Activated naive CD8-positive, alpha-beta T cell treated with anti-CD3 and anti-CD28 coated beads, Interleukin-2, amount 50 U/mL, for 24 hours (primary cell): ENCODE measurements at regions not wholly inside any gene's neighbourhood (a gene's known extent, or its start where the extent isn't known, plus 50 kb on each side); places are given as distances from the start of the nearest gene placed in this dataset.
"Not testable (repeated sequence)": the region's sequence is repeated elsewhere in the genome, so short reads cannot be mapped to it uniquely, and the experiment has no call there.

ENCODE experiments used
- ATAC-seq: fragments of 150-1000 bp; cut with Tn5 transposase; one replicate; pipeline ENCODE4 v1.10.0; 2021
- DNase-seq: peaks from one replicate; pipeline ENCODE4 v3.0.0; 2021
- H3K27ac Mint-ChIP-seq: one replicate; pipeline ENCODE4 v1.8.0; 2021; ENCODE audit warnings: mild to moderate bottlenecking, mixed read lengths
- H3K27me3 Mint-ChIP-seq: one replicate; pipeline ENCODE4 v1.8.0; 2021; ENCODE audit warnings: mixed read lengths
- H3K36me3 Mint-ChIP-seq: one replicate; pipeline ENCODE4 v1.8.0; 2021; ENCODE audit warnings: low read depth, mixed read lengths
- H3K4me1 Mint-ChIP-seq: one replicate; pipeline ENCODE4 v1.8.0; 2021; ENCODE audit warnings: mixed read lengths
- H3K4me3 Mint-ChIP-seq: one replicate; pipeline ENCODE4 v1.8.0; 2021; ENCODE audit warnings: mild to moderate bottlenecking, moderate library complexity, mixed read lengths
- H3K9me3 Mint-ChIP-seq: one replicate; pipeline ENCODE4 v1.8.0; 2021; ENCODE audit warnings: mixed read lengths

GRCh38 chr15:89030311-89030710 is 57.9 kb upstream of the ABHD2 start:
- Mint-ChIP-seq H3K9me3 (peaks cover 3% of the 10 kb centered on the region), H3K36me3 (no peaks in the 10 kb centered on the region), H3K27me3 (no peaks in the 10 kb centered on the region), H3K4me1 (no peaks in the 10 kb centered on the region), H3K27ac (no peak overlapping the region), H3K4me3 (no peak overlapping the region)
- ATAC-seq, result no peak
- no peak for DNase-seq

GRCh38 chr15:89031637-89032285 is 56.5 kb upstream of the ABHD2 start:
- H3K4me3 Mint-ChIP-seq, H3K9me3 Mint-ChIP-seq: not testable (repeated sequence)

DNA sequence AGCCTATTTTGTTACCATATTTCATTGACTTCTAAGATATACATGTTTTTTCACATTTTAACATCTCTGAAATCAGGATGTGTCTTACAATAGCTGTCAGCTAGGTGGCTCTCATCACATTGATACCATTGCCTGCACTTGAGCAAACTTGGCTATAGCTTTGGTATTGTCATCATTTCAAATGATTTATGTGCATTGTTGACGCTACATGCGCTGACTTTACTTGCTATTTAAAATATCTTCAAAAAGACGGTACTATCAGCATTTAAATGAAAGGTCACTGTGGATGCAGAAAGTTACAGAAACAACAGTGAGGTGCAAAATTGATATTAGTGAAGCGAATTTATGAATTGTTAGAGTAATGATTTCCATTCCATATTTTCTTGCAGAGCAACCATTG is 54.0 kb upstream of the ABHD2 start:
- no peaks in the 10 kb centered on the region for H3K36me3 Mint-ChIP-seq
- H3K9me3 Mint-ChIP-seq, result no peaks in the 10 kb centered on the region
- no peak overlapping the region for H3K4me3 Mint-ChIP-seq
- DNase-seq (no peak), ATAC-seq (no peak)
- peaks cover 13% of the 10 kb centered on the region for H3K27me3 Mint-ChIP-seq
- H3K4me1 Mint-ChIP-seq, result no peaks in the 10 kb centered on the region
- no peak overlapping the region for H3K27ac Mint-ChIP-seq

More at GRCh38 chr15:89031637-89032285, 56.5 kb upstream of the ABHD2 start:
- H3K4me1 Mint-ChIP-seq, H3K27ac Mint-ChIP-seq, H3K27me3 Mint-ChIP-seq, H3K36me3 Mint-ChIP-seq, ATAC-seq, DNase-seq: not testable (repeated sequence)

DNA sequence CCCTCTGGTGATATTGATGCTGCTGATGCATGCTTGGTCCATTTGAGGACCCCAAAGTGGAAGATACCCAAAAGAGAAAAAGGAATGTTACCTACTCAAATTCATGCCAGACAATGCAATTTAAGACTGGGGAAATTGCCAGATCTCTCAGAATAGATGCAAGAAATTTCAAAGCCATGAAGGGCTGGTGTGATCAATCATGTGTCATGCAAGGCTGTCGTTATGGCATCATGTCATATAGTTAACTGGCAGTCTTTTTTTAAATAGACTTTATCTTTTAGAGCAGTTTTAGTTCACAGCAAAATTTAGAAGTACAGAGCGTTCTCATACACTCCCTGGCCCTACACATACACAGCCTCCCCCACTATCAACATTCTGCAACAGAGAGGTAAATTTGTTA is 53.1 kb upstream of the ABHD2 start:
- Mint-ChIP-seq H3K4me1 (peaks cover 1% of the 10 kb centered on the region), H3K27me3 (peaks cover 14% of the 10 kb centered on the region), H3K27ac (no peak overlapping the region), H3K9me3 (no peaks in the 10 kb centered on the region), H3K36me3 (no peaks in the 10 kb centered on the region), H3K4me3 (no peak overlapping the region)
- DNase-seq (no peak), ATAC-seq (no peak)

GRCh38 chr15:89035658-89036057 is 52.6 kb upstream of the ABHD2 start:
- DNase-seq (no peak), ATAC-seq (no peak)
- Mint-ChIP-seq H3K9me3 (no peaks in the 10 kb centered on the region), H3K36me3 (no peaks in the 10 kb centered on the region), H3K27ac (no peak overlapping the region), H3K4me1 (peaks cover 4% of the 10 kb centered on the region), H3K27me3 (peaks cover 14% of the 10 kb centered on the region), H3K4me3 (no peak overlapping the region)

- H3K4me3 Mint-ChIP-seq, result no peak overlapping the region
- peaks cover 7% of the 10 kb centered on the region for H3K4me1 Mint-ChIP-seq
- H3K9me3 Mint-ChIP-seq, result no peaks in the 10 kb centered on the region
- H3K27ac Mint-ChIP-seq, result no peak overlapping the region
- no peaks in the 10 kb centered on the region for H3K36me3 Mint-ChIP-seq
- no peak for ATAC-seq
- no peak for DNase-seq
- peaks cover 14% of the 10 kb centered on the region for H3K27me3 Mint-ChIP-seq
These were observed 50.1 kb upstream of the ABHD2 start for GRCh38 chr15:89038146-89038545.
